Muscle of back (tissue), 3 donors: ENCODE measurements at regions not wholly inside any gene's neighbourhood (a gene's known extent, or its start where the extent isn't known, plus 50 kb on each side); places are given as distances from the start of the nearest gene placed in this dataset.
A peak's percentile ranks its signal among the peaks of the same experiment; 100 is the strongest.
"Not testable (repeated sequence)": the region's sequence is repeated elsewhere in the genome, so short reads cannot be mapped to it uniquely, and the experiment has no call there.

Experiments used
- DNase-seq, 3 donors: peaks; one replicate each; pipeline versions ENCODE4 v3.0.0 to v3.0.0-alpha.2; 2013

DNA sequence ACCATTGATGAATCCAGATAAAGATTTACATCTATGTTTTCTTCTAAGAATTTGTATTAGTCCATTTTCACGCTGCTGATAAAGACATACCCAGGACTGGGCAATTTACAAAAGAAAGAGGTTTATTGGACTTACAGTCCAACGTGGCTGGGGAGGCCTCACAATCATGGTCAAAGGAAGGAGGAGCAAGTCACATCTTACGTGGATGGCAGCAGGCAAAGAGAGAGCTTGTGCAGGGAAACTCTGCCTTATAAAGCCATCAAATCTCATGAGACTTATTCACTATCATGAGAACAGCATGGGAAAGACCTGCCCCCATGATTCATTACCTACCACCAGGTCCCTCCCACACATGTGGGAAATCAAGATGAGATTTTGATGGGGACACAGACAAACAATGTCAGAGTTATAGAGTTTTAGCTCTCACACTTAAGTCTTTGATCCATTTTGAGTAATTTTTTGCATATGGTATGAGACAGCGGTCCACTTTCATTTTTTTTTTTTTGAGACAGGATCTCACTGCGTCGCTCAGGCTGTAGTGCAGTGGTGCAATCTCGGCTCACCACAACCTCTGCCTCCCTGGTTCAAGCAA lies 53.5 kb upstream of the JADE2 start:
- DNase-seq = not testable (repeated sequence)

DNA sequence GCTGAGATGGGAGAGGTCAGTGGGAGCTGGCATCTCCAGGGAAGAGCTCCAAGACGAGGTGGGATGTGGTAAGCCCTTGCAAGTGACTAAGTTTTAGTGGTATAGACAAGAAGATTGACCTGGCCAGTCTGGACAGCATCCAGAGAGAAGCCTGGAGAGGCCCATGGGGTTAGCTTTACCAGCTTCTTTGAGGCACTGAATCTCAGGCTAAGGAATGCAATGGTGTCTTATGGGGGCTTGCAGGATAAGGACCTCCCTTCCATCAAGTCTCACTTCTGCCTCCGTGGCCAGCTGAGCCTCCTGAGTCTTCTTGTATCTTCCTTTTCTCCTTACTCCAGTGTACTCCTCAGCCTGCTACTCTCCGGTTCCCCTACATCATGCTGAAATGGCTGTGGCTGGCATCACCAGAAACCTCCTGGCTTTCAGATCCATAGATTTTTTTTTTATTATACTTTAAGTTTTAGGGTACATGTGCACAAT lies 56.5 kb upstream of the JADE2 start:
- DNase-seq = no peak

- DNase-seq = no peak
Measured at GRCh38 chr5:134467231-134467630, 55.5 kb upstream of the CDKN2AIPNL start.

DNA sequence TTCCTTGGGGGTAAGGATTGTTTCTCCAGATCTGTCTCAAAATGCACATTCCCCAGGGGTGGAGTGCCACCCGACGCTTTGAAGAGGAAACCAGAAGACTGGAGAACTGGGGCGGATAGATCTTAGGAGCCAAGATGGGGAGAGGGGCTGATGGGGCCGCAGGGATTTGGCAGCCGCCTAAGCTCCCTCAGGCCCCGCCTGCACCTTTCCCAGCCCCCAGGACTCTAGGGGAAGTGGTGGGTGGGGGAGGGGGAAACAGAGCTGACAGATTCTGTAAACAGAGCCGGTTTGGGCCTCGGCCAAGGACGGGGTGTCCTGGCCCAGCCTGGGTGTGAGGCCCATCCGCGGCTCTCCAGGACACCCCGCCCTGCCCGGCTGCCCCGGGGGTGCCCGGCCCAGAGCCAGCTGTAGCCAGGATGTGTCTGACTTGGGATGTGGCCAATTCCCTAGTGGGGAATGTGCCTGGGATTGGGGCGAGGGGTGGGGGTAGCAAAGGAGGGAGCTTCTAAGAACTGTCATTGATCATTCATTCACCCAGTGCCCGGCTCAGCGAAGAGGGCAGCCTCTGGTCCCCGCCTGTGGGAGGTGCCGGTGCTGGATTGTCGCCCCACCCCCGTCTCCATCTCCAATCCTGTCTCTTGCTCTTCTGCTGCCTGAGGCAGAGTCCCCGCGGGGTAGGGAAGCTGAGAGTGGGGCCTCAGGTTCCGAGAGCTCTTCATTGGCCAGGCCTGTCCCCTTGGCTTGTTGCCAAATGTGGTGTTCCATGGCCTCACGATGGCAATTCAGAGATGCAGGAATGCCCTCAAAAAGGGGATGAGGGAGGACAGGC lies 54.8 kb upstream of the CDKN2AIPNL start:
- DNase-seq = peak; percentile 52 to 74 (median 72)

GRCh38 chr5:134465816-134466240 lies 54.1 kb upstream of the CDKN2AIPNL start:
- peak; percentile 59 to 79 (median 78) for DNase-seq

DNA sequence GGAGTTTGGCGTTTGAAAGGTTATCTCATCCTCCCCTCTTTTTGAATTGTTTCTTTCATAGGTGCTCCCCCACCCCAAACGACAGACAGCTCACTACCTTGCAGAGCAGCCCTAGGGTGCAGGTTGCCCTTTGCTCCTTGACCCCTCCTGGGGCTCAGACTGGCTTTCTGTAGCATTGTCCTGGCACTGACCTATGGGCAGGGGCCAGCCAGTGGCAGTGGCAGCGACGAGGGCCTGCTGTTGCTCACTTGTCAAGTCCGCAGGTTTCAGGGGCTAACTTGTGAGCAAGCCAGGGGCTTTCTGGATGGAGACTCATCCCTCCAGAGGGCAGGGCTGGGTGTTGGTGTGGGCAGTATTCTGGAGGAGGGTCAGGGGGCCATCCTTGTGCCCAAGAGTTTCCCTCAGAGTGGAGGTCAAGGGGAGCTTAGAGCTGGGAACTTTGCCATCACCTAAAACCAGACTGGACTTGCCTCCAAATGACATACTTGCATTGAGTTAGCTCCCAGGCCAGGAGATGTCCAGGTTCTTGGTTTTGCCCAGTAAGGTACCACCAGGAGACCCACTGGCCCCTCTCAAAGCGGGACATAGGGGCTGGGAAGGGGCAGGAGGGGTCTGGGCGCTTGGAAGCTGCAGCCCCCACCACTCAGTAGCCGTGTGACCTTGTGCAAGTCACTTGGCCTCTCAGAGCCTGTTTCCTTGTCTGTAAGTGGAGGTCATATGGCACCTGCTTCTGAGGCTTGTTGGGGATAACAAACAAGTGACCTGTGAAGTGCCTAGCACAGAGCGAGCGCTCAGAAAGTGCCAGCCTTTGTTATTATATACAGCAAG lies 53.5 kb upstream of the CDKN2AIPNL start:
- peak in 1 of 3 donors; percentile 18 for DNase-seq

DNA sequence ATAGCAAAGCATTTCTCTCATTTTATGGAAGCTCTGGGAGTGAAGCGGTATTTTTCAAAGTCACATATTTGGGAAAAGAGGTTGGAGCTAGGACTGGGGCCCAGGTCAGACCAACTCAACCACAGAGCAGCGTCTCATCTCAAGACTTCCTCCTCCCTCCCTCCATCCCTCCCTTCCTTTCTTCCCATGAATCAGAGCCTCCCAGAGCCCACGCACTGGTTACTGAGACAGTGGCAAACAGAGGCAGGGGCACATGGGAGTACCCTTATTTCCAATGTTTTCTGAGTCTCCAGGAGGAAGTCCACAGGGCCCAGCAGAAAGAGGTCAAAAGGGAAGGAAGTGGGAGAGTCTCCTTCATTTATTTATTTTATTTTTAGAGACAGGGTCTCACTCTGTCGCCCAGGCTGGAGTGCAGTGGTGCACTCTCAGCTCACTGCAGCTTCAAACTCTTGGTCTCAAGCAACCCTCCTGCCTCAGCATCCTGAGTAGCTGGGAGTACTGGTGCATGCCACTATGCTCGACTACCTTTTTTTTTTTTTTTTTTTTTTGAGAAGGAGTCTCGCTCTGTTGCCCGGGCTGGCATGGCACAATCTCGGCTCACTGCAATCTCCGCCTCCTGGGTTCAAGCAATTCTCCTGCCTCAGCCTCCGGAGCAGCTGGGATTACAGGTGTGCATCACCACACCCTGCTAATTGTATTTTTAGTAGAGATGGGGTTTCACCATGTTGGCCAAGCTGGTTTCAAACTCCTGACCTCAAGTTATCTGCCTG lies 52.5 kb upstream of the CDKN2AIPNL start:
- DNase-seq = no peak

GRCh38 chr5:134463176-134463720 lies 51.6 kb upstream of the CDKN2AIPNL start:
- DNase-seq = no peak

DNA sequence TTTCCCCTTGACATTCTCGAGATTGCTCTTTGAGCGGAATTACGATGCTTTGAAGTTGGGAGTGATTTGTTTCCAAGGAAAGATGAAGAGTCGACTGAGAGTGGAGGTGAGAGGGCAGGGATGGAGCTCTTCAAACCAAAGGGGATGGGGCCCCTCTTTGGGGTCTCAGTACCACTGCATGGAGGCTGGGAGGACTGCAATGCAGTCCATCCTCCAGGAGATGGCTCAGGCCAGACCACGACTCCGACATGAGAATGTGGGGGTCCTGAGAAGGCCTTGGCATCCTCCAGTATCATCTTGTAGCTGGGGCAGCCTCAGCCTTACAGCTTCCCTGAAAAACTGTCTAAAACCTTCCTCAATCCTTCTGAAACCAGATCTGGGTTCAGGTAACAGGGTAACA lies 51.1 kb upstream of the CDKN2AIPNL start:
- no peak for DNase-seq

GRCh38 chr5:134462047-134462575 lies 50.4 kb upstream of the CDKN2AIPNL start:
- no peak for DNase-seq
